Liver (tissue), 8 donors: ENCODE measurements at regions not wholly inside any gene's neighbourhood (a gene's known extent, or its start where the extent isn't known, plus 50 kb on each side); places are given as distances from the start of the nearest gene placed in this dataset.

Source experiments
- DNase-seq: peaks from one replicate; pipeline ENCODE4 v3.0.0-alpha.2; 2017; ENCODE audit warnings: low spot score
- H3K27ac ChIP-seq, 2 donors: one replicate each; pipeline ENCODE4 v1.7.0; 2013; ENCODE audit warnings: inconsistent platforms in 2 of 2, low read length in 2 of 2, control low read depth in 1 of 2, low read depth in 1 of 2, mild to moderate bottlenecking in 1 of 2
- H3K27me3 ChIP-seq, 4 donors: one replicate each; pipeline versions ENCODE4 v1.6.1 to v1.7.0; 2013; ENCODE audit warnings: low read length in 3 of 4, inconsistent platforms in 1 of 4, mild to moderate bottlenecking in 1 of 4, moderate library complexity in 1 of 4; ENCODE audit not compliant: control insufficient read depth in 4 of 4, insufficient read depth in 4 of 4
- H3K36me3 ChIP-seq, 4 donors: one replicate each; pipeline versions ENCODE4 v1.6.1 to v1.7.0; 2013; ENCODE audit warnings: low read length in 3 of 4, mild to moderate bottlenecking in 3 of 4, low read depth in 1 of 4, moderate library complexity in 1 of 4; ENCODE audit not compliant: control insufficient read depth in 4 of 4, insufficient read depth in 3 of 4
- H3K4me1 ChIP-seq, 4 donors: one replicate each; pipeline versions ENCODE4 v1.6.1 to v1.7.0; 2013; ENCODE audit warnings: low read length in 3 of 4, mild to moderate bottlenecking in 3 of 4, moderate library complexity in 1 of 4; ENCODE audit not compliant: control insufficient read depth in 4 of 4, insufficient read depth in 4 of 4
- H3K4me3 ChIP-seq, 3 donors: one replicate each; pipeline versions ENCODE4 v1.6.1 to v1.7.0; 2013; ENCODE audit warnings: low read length in 3 of 3, control low read depth in 1 of 3, low read depth in 1 of 3, mild to moderate bottlenecking in 1 of 3
- H3K9ac ChIP-seq, 2 donors: one replicate each; pipeline ENCODE4 v1.7.0; 2013; ENCODE audit warnings: low read length in 2 of 2, mild to moderate bottlenecking in 2 of 2, moderate library complexity in 2 of 2, control low read depth in 1 of 2, low read depth in 1 of 2
- H3K9me3 ChIP-seq, 4 donors: one replicate each; pipeline versions ENCODE4 v1.6.1 to v1.7.0; 2013; ENCODE audit warnings: low read length in 3 of 4; ENCODE audit not compliant: control insufficient read depth in 4 of 4
- CTCF ChIP-seq: fragments of 150-350 bp; IDR thresholded peaks from 2 replicates; pipeline ENCODE4 v1.5.1; 2017; ENCODE audit warnings: improper control_type of control experiment, low read depth, low read length; ENCODE audit not compliant: missing input control
- EGR1 ChIP-seq, 2 donors: IDR thresholded peaks; 2 replicates each; pipeline ENCODE4 v1.6.1; 2016 to 2018; ENCODE audit warnings: antibody characterized with exemption in 2 of 2, low read depth in 2 of 2
- FOXA1 ChIP-seq: IDR thresholded peaks from 2 replicates; pipeline ENCODE4 v1.6.1; 2016; ENCODE audit warnings: antibody characterized with exemption
- FOXA2 ChIP-seq: IDR thresholded peaks from 2 replicates; pipeline ENCODE4 v1.6.1; 2016; ENCODE audit warnings: antibody characterized with exemption
- GABPA ChIP-seq, 2 donors: IDR thresholded peaks in 1 of 2; conservative IDR thresholded peaks in 1 of 2; 2 replicates each; pipeline ENCODE4 v1.6.1; 2016; ENCODE audit warnings: antibody characterized with exemption in 2 of 2, mild to moderate bottlenecking in 1 of 2, moderate library complexity in 1 of 2
- HNF4A ChIP-seq, 2 donors: conservative IDR thresholded peaks; 2 replicates each; pipeline ENCODE4 v1.6.1; 2016; ENCODE audit warnings: antibody characterized with exemption in 2 of 2, mild to moderate bottlenecking in 2 of 2
- HNF4G ChIP-seq: IDR thresholded peaks from 2 replicates; pipeline ENCODE4 v1.6.1; 2016; ENCODE audit warnings: antibody characterized with exemption
- JUND ChIP-seq, 2 donors: IDR thresholded peaks; 2 replicates each; pipeline ENCODE4 v1.6.1; 2016; ENCODE audit warnings: antibody characterized with exemption in 2 of 2
- MAX ChIP-seq: IDR thresholded peaks from 2 replicates; pipeline ENCODE4 v1.6.1; 2016; ENCODE audit warnings: antibody characterized with exemption
- NR2F2 ChIP-seq: IDR thresholded peaks from 2 replicates; pipeline ENCODE4 v1.6.1; 2016; ENCODE audit warnings: antibody characterized with exemption
- REST ChIP-seq: IDR thresholded peaks from 2 replicates; pipeline ENCODE4 v1.6.1; 2016; ENCODE audit warnings: antibody characterized with exemption, mild to moderate bottlenecking
- RXRA ChIP-seq, 2 donors: IDR thresholded peaks; 2 replicates each; pipeline ENCODE4 v1.6.1; 2017 to 2018; ENCODE audit warnings: antibody characterized with exemption in 2 of 2, mild to moderate bottlenecking in 1 of 2
- SP1 ChIP-seq: IDR thresholded peaks from 2 replicates; pipeline ENCODE4 v1.6.1; 2018; ENCODE audit warnings: antibody characterized with exemption, mild to moderate bottlenecking
- TAF1 ChIP-seq: conservative IDR thresholded peaks from 2 replicates; pipeline ENCODE4 v1.6.1; 2016; ENCODE audit warnings: antibody characterized with exemption, mild to moderate bottlenecking
- ZBTB33 ChIP-seq: IDR thresholded peaks from 2 replicates; pipeline ENCODE4 v1.6.1; 2016; ENCODE audit warnings: antibody characterized with exemption
- WGBS: extraction: QIAGEN DNeasy Blood & Tissue Kit; methylation state at CpG from one replicate; pipeline ENCODE4 v1.1.7; 2013; 5-methylcytosine and 5-hydroxymethylcytosine counted together
- donor health status: healthy.
- donor health status: healthy.
- donor health status: healthy.
- donor health status: healthy.
- donor health status: healthy.

- Histone ChIP-seq H3K9ac (no peak overlapping the region), H3K9me3 (peaks cover 0 to 3% (median under 1%) of the 10 kb centered on the region in 4 donors), H3K4me3 (no peak overlapping the region), H3K4me1 (no peaks in the 10 kb centered on the region), H3K36me3 (no peaks in the 10 kb centered on the region), H3K27me3 (no peaks in the 10 kb centered on the region), H3K27ac (no peak overlapping the region)
- DNase-seq: no peak
- no peak for TF ChIP-seq NR2F2
- no peak for TF ChIP-seq MAX
- TF ChIP-seq REST: no peak
- no peak for TF ChIP-seq FOXA2
- TF ChIP-seq TAF1: no peak
- TF ChIP-seq HNF4A (conservative IDR thresholded peaks at IDR 0.05): no peak
- no peak for TF ChIP-seq CTCF
- TF ChIP-seq SP1: no peak
- TF ChIP-seq FOXA1: no peak
- no peak for TF ChIP-seq EGR1 (IDR thresholded peaks at IDR 0.05; ENCODE audit: low read depth in 2 of 2)
- TF ChIP-seq ZBTB33: no peak
- no peak for TF ChIP-seq RXRA (IDR thresholded peaks at IDR 0.05)
- no peak for TF ChIP-seq GABPA (IDR thresholded peaks at IDR 0.05 in 1 of 2, conservative IDR thresholded peaks at IDR 0.05 in 1 of 2)
- TF ChIP-seq HNF4G: no peak
These were observed 152.7 kb downstream of the SNX18 start for GRCh38 chr5:54670281-54670680.

- Histone ChIP-seq H3K9me3 (peaks cover 0 to 3% (median under 1%) of the 10 kb centered on the region in 4 donors), H3K27ac (no peak overlapping the region), H3K36me3 (no peaks in the 10 kb centered on the region), H3K4me1 (no peaks in the 10 kb centered on the region), H3K27me3 (no peaks in the 10 kb centered on the region), H3K9ac (no peak overlapping the region), H3K4me3 (no peak overlapping the region)
- WGBS: 59% methylated on average over 1 of the region's 1 CpG
- DNase-seq: no peak
- TF ChIP-seq FOXA1 (no peak), CTCF (no peak), JUND (IDR thresholded peaks at IDR 0.05) (no peak), TAF1 (no peak), RXRA (IDR thresholded peaks at IDR 0.05) (no peak), HNF4A (conservative IDR thresholded peaks at IDR 0.05) (no peak), REST (no peak), MAX (no peak), ZBTB33 (no peak), GABPA (IDR thresholded peaks at IDR 0.05 in 1 of 2, conservative IDR thresholded peaks at IDR 0.05 in 1 of 2) (no peak), NR2F2 (no peak)
These were observed 152.3 kb downstream of the SNX18 start for GRCh38 chr5:54669845-54670244.
